PC-9 (cell line): ENCODE measurements at regions not wholly inside any gene's neighbourhood (a gene's known extent, or its start where the extent isn't known, plus 50 kb on each side); places are given as distances from the start of the nearest gene placed in this dataset.

ENCODE experiments used
- BruUV-seq: library from RNA; stranded (reverse); fragments of 400-500 nt; replicated peaks from 2 replicates; lab custom pipeline; 2021; lab: Mats Ljungman, UMichigan
- CTCF ChIA-PET: fragments of 300-600 bp; sonication (Branson Sonifier 250); formaldehyde crosslinking; loops from one replicate; lab custom pipeline; 2022; ENCODE audit warnings: antibody characterized with exemption; lab: Charles Lee
- POLR2A ChIA-PET: fragments of 300-600 bp; sonication (Branson Sonifier 250); formaldehyde crosslinking; loops from one replicate; lab custom pipeline; 2022; ENCODE audit warnings: antibody characterized with exemption; ENCODE audit not compliant: unreplicated experiment; lab: Charles Lee
- DNase-seq, 2 experiments: peaks; one replicate each; pipeline versions ENCODE4 v3.0.0 to v3.0.0-alpha.2; 2015 to 2022; ENCODE audit warnings: mixed read lengths in 1 of 2
- H2AFZ ChIP-seq: fragments of 200-600 bp; sonication (generic); 2 replicates; pipeline ENCODE4 v1.8.1; 2017; ENCODE audit warnings: antibody characterized with exemption
- H3F3A ChIP-seq: fragments of 200-600 bp; sonication (generic); 2 replicates; pipeline ENCODE4 v1.8.1; 2017; ENCODE audit warnings: antibody characterized with exemption, mild to moderate bottlenecking, low read depth; ENCODE audit not compliant: insufficient read depth
- H3K27ac ChIP-seq: fragments of 200-600 bp; sonication (generic); 2 replicates; pipeline ENCODE4 v1.6.1; 2016; ENCODE audit warnings: mixed run types
- H3K27me3 ChIP-seq: fragments of 200-600 bp; sonication (generic); 2 replicates; pipeline ENCODE4 v1.6.1; 2016; ENCODE audit warnings: low read depth, mixed run types; ENCODE audit not compliant: insufficient read depth
- H3K36me3 ChIP-seq: fragments of 200-600 bp; sonication (generic); 2 replicates; pipeline ENCODE4 v1.6.1; 2016; ENCODE audit warnings: low read depth, mixed run types
- H3K4me1 ChIP-seq: fragments of 200-600 bp; sonication (generic); replicated peaks from 2 replicates; pipeline ENCODE4 v1.6.1; 2016; ENCODE audit warnings: mixed run types; ENCODE audit not compliant: insufficient read depth
- H3K4me2 ChIP-seq: fragments of 200-600 bp; sonication (generic); 2 replicates; pipeline ENCODE4 v1.6.1; 2017; ENCODE audit warnings: mixed run types
- H3K4me3 ChIP-seq: fragments of 200-600 bp; sonication (generic); 2 replicates; pipeline ENCODE4 v1.6.1; 2016; ENCODE audit warnings: mixed run types
- H3K79me2 ChIP-seq: fragments of 200-600 bp; sonication (generic); 2 replicates; pipeline ENCODE4 v1.6.1; 2017; ENCODE audit warnings: low read depth, mixed run types
- H3K9me2 ChIP-seq: fragments of 200-600 bp; sonication (generic); 2 replicates; pipeline ENCODE4 v1.8.1; 2017; ENCODE audit warnings: mild to moderate bottlenecking; ENCODE audit not compliant: insufficient read depth
- H3K9me3 ChIP-seq: fragments of 200-600 bp; sonication (generic); 2 replicates; pipeline ENCODE4 v1.8.1; 2016; ENCODE audit warnings: low read depth; ENCODE audit not compliant: insufficient read depth
- H4K20me1 ChIP-seq: fragments of 200-600 bp; sonication (generic); 2 replicates; pipeline ENCODE4 v1.8.1; 2017; ENCODE audit not compliant: insufficient read depth
- EZH2 ChIP-seq: fragments of 200-600 bp; sonication (generic); IDR thresholded peaks from 2 replicates; pipeline ENCODE4 v1.8.0; 2017; ENCODE audit warnings: antibody characterized with exemption, low read depth
- intact Hi-C: fragments of 100-400 bp; cut with micrococcal nuclease; formaldehyde crosslinking; loops from one replicate; pipeline ENCODE4 v1.10.0; 2022; ENCODE audit not compliant: unreplicated experiment
- TF ChIP-seq, protein P1 (sequence below): fragments of 200-600 bp; sonication (generic); conservative IDR thresholded peaks from 2 replicates; pipeline ENCODE4 v1.6.1; 2017; ENCODE audit warnings: mixed run types, antibody characterized with exemption, mild to moderate bottlenecking, moderate library complexity

DNA sequence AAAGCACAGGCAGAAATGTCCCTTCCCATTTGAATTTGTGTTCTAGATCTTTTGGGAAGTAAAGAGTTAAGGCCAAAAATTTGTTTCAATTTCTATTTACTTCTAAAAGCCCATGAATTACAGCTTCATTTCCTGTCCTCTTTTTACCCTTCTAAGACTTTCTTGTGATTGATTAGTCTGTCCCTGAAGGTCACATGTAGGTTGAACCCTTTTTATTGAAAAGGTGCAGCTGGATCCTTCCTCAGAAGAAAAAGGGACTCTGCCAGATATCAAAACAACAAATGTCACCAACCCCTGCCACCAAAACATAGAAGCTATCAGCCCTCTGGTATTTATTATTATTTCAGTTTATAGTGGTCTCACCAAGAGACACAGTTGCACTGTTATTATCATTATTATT, 424.9 kb upstream of the DPP6 start:
- Histone ChIP-seq H3K4me2 (no peak overlapping the region), H4K20me1 (no peaks in the 10 kb centered on the region), H3K9me2 (no peaks in the 10 kb centered on the region), H3F3A (no peaks in the 10 kb centered on the region), H3K36me3 (no peaks in the 10 kb centered on the region), H3K27ac (no peak overlapping the region), H3K27me3 (peaks cover 5% of the 10 kb centered on the region; the same call in 1 of the 2 replicates), H3K4me1 (no peaks in the 10 kb centered on the region), H3K79me2 (no peaks in the 10 kb centered on the region), H3K4me3 (no peak overlapping the region), H2AFZ (no peak overlapping the region), H3K9me3 (no peaks in the 10 kb centered on the region)
- TF ChIP-seq EZH2: no peak
- BruUV-seq: no TSS peak
- CTCF ChIA-PET: no interaction called here
- intact Hi-C loops: no loop called here
- DNase-seq: no peak
- POLR2A ChIA-PET: no interaction called here

- no TSS peak for BruUV-seq
- Histone ChIP-seq H3K27me3 (peaks cover 5% of the 10 kb centered on the region; the same call in 1 of the 2 replicates), H2AFZ (no peak overlapping the region), H3K4me1 (no peaks in the 10 kb centered on the region), H3K9me2 (no peaks in the 10 kb centered on the region), H3K27ac (no peak overlapping the region), H3K79me2 (no peaks in the 10 kb centered on the region), H3K4me3 (no peak overlapping the region), H3F3A (no peaks in the 10 kb centered on the region), H3K9me3 (no peaks in the 10 kb centered on the region), H4K20me1 (no peaks in the 10 kb centered on the region), H3K4me2 (no peak overlapping the region), H3K36me3 (no peaks in the 10 kb centered on the region)
- DNase-seq: no peak
- TF ChIP-seq EZH2: no peak
- TF ChIP-seq, protein P1, sequence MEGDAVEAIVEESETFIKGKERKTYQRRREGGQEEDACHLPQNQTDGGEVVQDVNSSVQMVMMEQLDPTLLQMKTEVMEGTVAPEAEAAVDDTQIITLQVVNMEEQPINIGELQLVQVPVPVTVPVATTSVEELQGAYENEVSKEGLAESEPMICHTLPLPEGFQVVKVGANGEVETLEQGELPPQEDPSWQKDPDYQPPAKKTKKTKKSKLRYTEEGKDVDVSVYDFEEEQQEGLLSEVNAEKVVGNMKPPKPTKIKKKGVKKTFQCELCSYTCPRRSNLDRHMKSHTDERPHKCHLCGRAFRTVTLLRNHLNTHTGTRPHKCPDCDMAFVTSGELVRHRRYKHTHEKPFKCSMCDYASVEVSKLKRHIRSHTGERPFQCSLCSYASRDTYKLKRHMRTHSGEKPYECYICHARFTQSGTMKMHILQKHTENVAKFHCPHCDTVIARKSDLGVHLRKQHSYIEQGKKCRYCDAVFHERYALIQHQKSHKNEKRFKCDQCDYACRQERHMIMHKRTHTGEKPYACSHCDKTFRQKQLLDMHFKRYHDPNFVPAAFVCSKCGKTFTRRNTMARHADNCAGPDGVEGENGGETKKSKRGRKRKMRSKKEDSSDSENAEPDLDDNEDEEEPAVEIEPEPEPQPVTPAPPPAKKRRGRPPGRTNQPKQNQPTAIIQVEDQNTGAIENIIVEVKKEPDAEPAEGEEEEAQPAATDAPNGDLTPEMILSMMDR: no peak
- ChIA-PET CTCF (no interaction called here), POLR2A (no interaction called here)
- intact Hi-C loops: no loop called here
Observed at GRCh38 chr7:153628406-153628805, 423.8 kb upstream of the DPP6 start.

- BruUV-seq: no TSS peak
- Histone ChIP-seq H4K20me1 (no peaks in the 10 kb centered on the region), H3K27ac (no peak overlapping the region), H3K79me2 (no peaks in the 10 kb centered on the region), H3K4me3 (no peak overlapping the region), H3F3A (no peaks in the 10 kb centered on the region), H3K9me2 (no peaks in the 10 kb centered on the region), H2AFZ (no peak overlapping the region), H3K9me3 (no peaks in the 10 kb centered on the region), H3K4me2 (no peak overlapping the region), H3K36me3 (no peaks in the 10 kb centered on the region), H3K27me3 (peaks cover 6% of the 10 kb centered on the region; the same call in 1 of the 2 replicates), H3K4me1 (no peaks in the 10 kb centered on the region)
- ChIA-PET CTCF (no interaction called here), POLR2A (no interaction called here)
- intact Hi-C loops: no loop called here
- TF ChIP-seq EZH2: no peak
- TF ChIP-seq, protein P1: no peak
- DNase-seq: no peak
Observed at GRCh38 chr7:153628825-153629224, 423.4 kb upstream of the DPP6 start.

GRCh38 chr7:153638821-153639435, 413.3 kb upstream of the DPP6 start:
- intact Hi-C loops: no loop called here
- no peaks in the 10 kb centered on the region for H3K36me3 ChIP-seq
- ChIA-PET CTCF (no interaction called here), POLR2A (no interaction called here)
- no peaks in the 10 kb centered on the region for H3K9me2 ChIP-seq
- H3K27me3 ChIP-seq: peaks cover 26% of the 10 kb centered on the region
- BruUV-seq: no TSS peak
- no peaks in the 10 kb centered on the region for H3K4me1 ChIP-seq
- H3K4me3 ChIP-seq: no peak overlapping the region
- DNase-seq: no peak
- H3K9me3 ChIP-seq: 0 out of 2 replicates have a peak, but pooled peaks cover 5% of the 10 kb centered on the region
- no peaks in the 10 kb centered on the region for H4K20me1 ChIP-seq
- H3K27ac ChIP-seq: no peak overlapping the region
- H3F3A ChIP-seq: no peaks in the 10 kb centered on the region
- TF ChIP-seq EZH2: no peak
- TF ChIP-seq, protein P1: no peak
- no peak overlapping the region for H3K4me2 ChIP-seq
- no peak overlapping the region for H2AFZ ChIP-seq
- H3K79me2 ChIP-seq: no peaks in the 10 kb centered on the region
